ENCODE measurements at regions not wholly inside any gene's neighbourhood (a gene's known extent, or its start where the extent isn't known, plus 50 kb on each side); places are given as distances from the start of the nearest gene placed in this dataset.

- Histone ChIP-seq H3K4me3 (ENCODE audit: low read length) (no peak overlapping the region), H3K4me1 (ENCODE audit: insufficient read depth, low read length) (no peaks in the 10 kb centered on the region), H3K36me3 (ENCODE audit: insufficient read depth, low read length) (no peaks in the 10 kb centered on the region), H3K27me3 (ENCODE audit: insufficient read depth, low read length) (no peaks in the 10 kb centered on the region), H3K9me3 (ENCODE audit: insufficient read depth, low read depth, low read length) (no peaks in the 10 kb centered on the region), H3K27ac (ENCODE audit: low read depth, low read length) (no peak overlapping the region), H3K9ac (ENCODE audit: low read depth, low read length) (no peak overlapping the region)
- WGBS: 79% methylated on average over 1 of the region's 1 CpG
Observed at GRCh38 chr1:188476606-188477005, 1647.9 kb downstream of the PLA2G4A start.

- Histone ChIP-seq H3K9me3 (ENCODE audit: insufficient read depth, low read depth, low read length) (no peaks in the 10 kb centered on the region), H3K27me3 (ENCODE audit: insufficient read depth, low read length) (no peaks in the 10 kb centered on the region), H3K9ac (ENCODE audit: low read depth, low read length) (no peak overlapping the region), H3K4me3 (ENCODE audit: low read length) (no peak overlapping the region), H3K4me1 (ENCODE audit: insufficient read depth, low read length) (no peaks in the 10 kb centered on the region), H3K36me3 (ENCODE audit: insufficient read depth, low read length) (no peaks in the 10 kb centered on the region), H3K27ac (ENCODE audit: low read depth, low read length) (no peak overlapping the region)
- 82% methylated on average over 4 of the region's 5 CpGs for WGBS
Observed at GRCh38 chr1:188489336-188490112, 1660.8 kb downstream of the PLA2G4A start.

- WGBS: 97% methylated on average over 1 of the region's 1 CpG
- Histone ChIP-seq H3K27me3 (ENCODE audit: insufficient read depth, low read length) (no peaks in the 10 kb centered on the region), H3K36me3 (ENCODE audit: insufficient read depth, low read length) (no peaks in the 10 kb centered on the region), H3K9ac (ENCODE audit: low read depth, low read length) (no peak overlapping the region), H3K4me3 (ENCODE audit: low read length) (no peak overlapping the region), H3K27ac (ENCODE audit: low read depth, low read length) (no peak overlapping the region), H3K4me1 (ENCODE audit: insufficient read depth, low read length) (no peaks in the 10 kb centered on the region), H3K9me3 (ENCODE audit: insufficient read depth, low read depth, low read length) (no peaks in the 10 kb centered on the region)
Observed at GRCh38 chr1:188496506-188496905, 1667.8 kb downstream of the PLA2G4A start.

GRCh38 chr1:188497020-188497419 is 1668.3 kb downstream of the PLA2G4A start:
- H3K4me1 ChIP-seq (ENCODE audit: insufficient read depth, low read length): no peaks in the 10 kb centered on the region
- H3K9ac ChIP-seq (ENCODE audit: low read depth, low read length): no peak overlapping the region
- H3K4me3 ChIP-seq (ENCODE audit: low read length): no peak overlapping the region
- no peaks in the 10 kb centered on the region for H3K36me3 ChIP-seq (ENCODE audit: insufficient read depth, low read length)
- H3K9me3 ChIP-seq (ENCODE audit: insufficient read depth, low read depth, low read length): no peaks in the 10 kb centered on the region
- no peak overlapping the region for H3K27ac ChIP-seq (ENCODE audit: low read depth, low read length)
- no CpG with 5 or more reads among the region's 1 CpG for WGBS
- no peaks in the 10 kb centered on the region for H3K27me3 ChIP-seq (ENCODE audit: insufficient read depth, low read length)

- no peaks in the 10 kb centered on the region for H3K9me3 ChIP-seq (ENCODE audit: insufficient read depth, low read depth, low read length)
- H3K9ac ChIP-seq (ENCODE audit: low read depth, low read length): no peak overlapping the region
- H3K4me1 ChIP-seq (ENCODE audit: insufficient read depth, low read length): no peaks in the 10 kb centered on the region
- WGBS: 72% methylated on average over 1 of the region's 1 CpG
- no peaks in the 10 kb centered on the region for H3K36me3 ChIP-seq (ENCODE audit: insufficient read depth, low read length)
- no peak overlapping the region for H3K4me3 ChIP-seq (ENCODE audit: low read length)
- H3K27me3 ChIP-seq (ENCODE audit: insufficient read depth, low read length): no peaks in the 10 kb centered on the region
- no peak overlapping the region for H3K27ac ChIP-seq (ENCODE audit: low read depth, low read length)
Observed at GRCh38 chr1:188499690-188500089, 1670.9 kb downstream of the PLA2G4A start.

- Histone ChIP-seq H3K9me3 (ENCODE audit: insufficient read depth, low read depth, low read length) (no peaks in the 10 kb centered on the region), H3K4me1 (ENCODE audit: insufficient read depth, low read length) (peaks cover 10% of the 10 kb centered on the region; the same call in 1 of the 2 replicates), H3K27ac (ENCODE audit: low read depth, low read length) (no peak overlapping the region), H3K4me3 (ENCODE audit: low read length) (no peak overlapping the region), H3K27me3 (ENCODE audit: insufficient read depth, low read length) (no peaks in the 10 kb centered on the region), H3K36me3 (ENCODE audit: insufficient read depth, low read length) (no peaks in the 10 kb centered on the region), H3K9ac (ENCODE audit: low read depth, low read length) (no peak overlapping the region)
- 96% methylated on average over 3 of the region's 3 CpGs for WGBS
Observed at GRCh38 chr1:188514917-188515316, 1686.2 kb downstream of the PLA2G4A start.

- 100% methylated on average over 1 of the region's 1 CpG for WGBS
- H3K9ac ChIP-seq (ENCODE audit: low read depth, low read length): no peak overlapping the region
- no peak overlapping the region for H3K27ac ChIP-seq (ENCODE audit: low read depth, low read length)
- H3K9me3 ChIP-seq (ENCODE audit: insufficient read depth, low read depth, low read length): no peaks in the 10 kb centered on the region
- H3K4me3 ChIP-seq (ENCODE audit: low read length): no peak overlapping the region
- peaks cover 10% of the 10 kb centered on the region; the same call in 1 of the 2 replicates for H3K4me1 ChIP-seq (ENCODE audit: insufficient read depth, low read length)
- H3K36me3 ChIP-seq (ENCODE audit: insufficient read depth, low read length): no peaks in the 10 kb centered on the region
- no peaks in the 10 kb centered on the region for H3K27me3 ChIP-seq (ENCODE audit: insufficient read depth, low read length)
Observed at GRCh38 chr1:188517139-188517538, 1688.4 kb downstream of the PLA2G4A start.

- no peak overlapping the region for H3K9ac ChIP-seq (ENCODE audit: low read depth, low read length)
- no peaks in the 10 kb centered on the region for H3K4me1 ChIP-seq (ENCODE audit: insufficient read depth, low read length)
- no peak overlapping the region for H3K4me3 ChIP-seq (ENCODE audit: low read length)
- no peaks in the 10 kb centered on the region for H3K36me3 ChIP-seq (ENCODE audit: insufficient read depth, low read length)
- H3K27me3 ChIP-seq (ENCODE audit: insufficient read depth, low read length): no peaks in the 10 kb centered on the region
- WGBS: 67% methylated on average over 4 of the region's 4 CpGs
- H3K27ac ChIP-seq (ENCODE audit: low read depth, low read length): no peak overlapping the region
- no peaks in the 10 kb centered on the region for H3K9me3 ChIP-seq (ENCODE audit: insufficient read depth, low read depth, low read length)
Observed at GRCh38 chr1:188551176-188551575, 1722.4 kb downstream of the PLA2G4A start.

GRCh38 chr1:188557053-188557452 is 1728.3 kb downstream of the PLA2G4A start:
- H3K27ac ChIP-seq (ENCODE audit: low read depth, low read length): no peak overlapping the region
- H3K27me3 ChIP-seq (ENCODE audit: insufficient read depth, low read length): no peaks in the 10 kb centered on the region
- no peaks in the 10 kb centered on the region for H3K36me3 ChIP-seq (ENCODE audit: insufficient read depth, low read length)
- no peak overlapping the region for H3K9ac ChIP-seq (ENCODE audit: low read depth, low read length)
- H3K9me3 ChIP-seq (ENCODE audit: insufficient read depth, low read depth, low read length): no peaks in the 10 kb centered on the region
- H3K4me3 ChIP-seq (ENCODE audit: low read length): no peak overlapping the region
- no peaks in the 10 kb centered on the region for H3K4me1 ChIP-seq (ENCODE audit: insufficient read depth, low read length)

GRCh38 chr1:188582911-188583532 is 1754.3 kb downstream of the PLA2G4A start:
- Histone ChIP-seq H3K36me3 (ENCODE audit: insufficient read depth, low read length) (no peaks in the 10 kb centered on the region), H3K4me1 (ENCODE audit: insufficient read depth, low read length) (no peaks in the 10 kb centered on the region), H3K9me3 (ENCODE audit: insufficient read depth, low read depth, low read length) (no peaks in the 10 kb centered on the region), H3K9ac (ENCODE audit: low read depth, low read length) (no peak overlapping the region), H3K27ac (ENCODE audit: low read depth, low read length) (no peak overlapping the region), H3K4me3 (ENCODE audit: low read length) (no peak overlapping the region), H3K27me3 (ENCODE audit: insufficient read depth, low read length) (no peaks in the 10 kb centered on the region)
- WGBS: 100% methylated on average over 1 of the region's 2 CpGs

- Histone ChIP-seq H3K9me3 (ENCODE audit: insufficient read depth, low read depth, low read length) (no peaks in the 10 kb centered on the region), H3K4me3 (ENCODE audit: low read length) (no peak overlapping the region), H3K27ac (ENCODE audit: low read depth, low read length) (no peak overlapping the region), H3K9ac (ENCODE audit: low read depth, low read length) (no peak overlapping the region), H3K4me1 (ENCODE audit: insufficient read depth, low read length) (no peaks in the 10 kb centered on the region), H3K27me3 (ENCODE audit: insufficient read depth, low read length) (no peaks in the 10 kb centered on the region), H3K36me3 (ENCODE audit: insufficient read depth, low read length) (no peaks in the 10 kb centered on the region)
- WGBS: 99% methylated on average over 2 of the region's 2 CpGs
Observed at GRCh38 chr1:188584119-188584518, 1755.4 kb downstream of the PLA2G4A start.

Measured in HUES64 (cell line).